PC-3 (cell line): ENCODE measurements at regions not wholly inside any gene's neighbourhood (a gene's known extent, or its start where the extent isn't known, plus 50 kb on each side); places are given as distances from the start of the nearest gene placed in this dataset.

ENCODE experiments used
- ATAC-seq: fragments of 200-7000 bp; cut with Tn5 transposase; 2 replicates; pipeline ENCODE4 v1.9.1; 2020; ENCODE audit warnings: mild to moderate bottlenecking, moderate library complexity
- BruUV-seq: library from RNA; stranded (reverse); fragments of 400-500 nt; replicated peaks from 2 replicates; lab custom pipeline; 2021; lab: Mats Ljungman, UMichigan
- CTCF ChIA-PET: fragments of 300-600 bp; sonication (Branson Sonifier 250); formaldehyde crosslinking; loops from one replicate; lab custom pipeline; 2022; ENCODE audit warnings: antibody characterized with exemption; lab: Charles Lee
- POLR2A ChIA-PET: fragments of 300-600 bp; sonication (Branson Sonifier 250); formaldehyde crosslinking; loops from one replicate; lab custom pipeline; 2022; ENCODE audit warnings: antibody characterized with exemption; ENCODE audit not compliant: unreplicated experiment; lab: Charles Lee
- DNase-seq: peaks from one replicate; pipeline ENCODE4 v3.0.0-alpha.2; 2015
- H2AFZ ChIP-seq: fragments of 300-600 bp; sonication (generic); 2 replicates; pipeline ENCODE4 v1.6.0; 2016; ENCODE audit warnings: antibody characterized with exemption, low read length
- H3F3A ChIP-seq: fragments of 300-600 bp; sonication (generic); one replicate; pipeline ENCODE4 v1.6.0; 2017; ENCODE audit warnings: antibody characterized with exemption, low read length, control low read depth, mild to moderate bottlenecking; ENCODE audit not compliant: unreplicated experiment
- H3K27ac ChIP-seq: fragments of 300-600 bp; sonication (generic); 2 replicates; pipeline ENCODE4 v1.5.1; 2016; ENCODE audit warnings: mild to moderate bottlenecking, low read length
- H3K27me3 ChIP-seq: fragments of 300-600 bp; sonication (generic); 2 replicates; pipeline ENCODE4 v1.6.1; 2016; ENCODE audit warnings: low read length, mixed read lengths
- H3K36me3 ChIP-seq: fragments of 300-600 bp; sonication (generic); 2 replicates; pipeline ENCODE4 v1.6.1; 2016; ENCODE audit warnings: low read depth, mixed run types, low read length, mixed read lengths
- H3K4me1 ChIP-seq: fragments of 300-600 bp; sonication (generic); 2 replicates; pipeline ENCODE4 v1.5.1; 2016; ENCODE audit warnings: low read length; ENCODE audit not compliant: insufficient read depth
- H3K4me2 ChIP-seq: fragments of 300-600 bp; sonication (generic); 2 replicates; pipeline ENCODE4 v1.6.0; 2016; ENCODE audit warnings: low read length
- H3K4me3 ChIP-seq: fragments of 300-600 bp; sonication (generic); 2 replicates; pipeline ENCODE4 v1.5.1; 2016; ENCODE audit warnings: mild to moderate bottlenecking, low read length, mixed read lengths
- H3K79me2 ChIP-seq: fragments of 300-600 bp; sonication (generic); 2 replicates; pipeline ENCODE4 v1.6.1; 2017; ENCODE audit warnings: low read length, mixed read lengths
- H3K9ac ChIP-seq: fragments of 300-600 bp; sonication (generic); 2 replicates; pipeline ENCODE4 v1.6.0; 2016; ENCODE audit warnings: mild to moderate bottlenecking, low read length
- H3K9me2 ChIP-seq: fragments of 300-600 bp; sonication (generic); replicated peaks from 2 replicates; pipeline ENCODE4 v1.6.1; 2016; ENCODE audit warnings: mixed run types, low read length, mixed read lengths
- H3K9me3 ChIP-seq: fragments of 300-600 bp; sonication (generic); 2 replicates; pipeline ENCODE4 v1.6.1; 2016; ENCODE audit warnings: low read length, mixed read lengths
- H4K20me1 ChIP-seq: fragments of 300-600 bp; sonication (generic); 2 replicates; pipeline ENCODE4 v1.6.1; 2016; ENCODE audit warnings: low read length, mixed read lengths
- EZH2 ChIP-seq: fragments of 300-600 bp; sonication (generic); IDR thresholded peaks from one replicate; pipeline ENCODE4 v1.6.1; 2017; ENCODE audit warnings: antibody characterized with exemption, mild to moderate bottlenecking, low read length; ENCODE audit not compliant: unreplicated experiment
- EZH2phosphoT487 ChIP-seq: fragments of 300-600 bp; sonication (generic); IDR thresholded peaks from 2 replicates; pipeline ENCODE4 v1.6.1; 2018; ENCODE audit warnings: mild to moderate bottlenecking, antibody characterized with exemption, low read length, borderline replicate concordance
- intact Hi-C: fragments of 100-400 bp; cut with micrococcal nuclease; formaldehyde crosslinking; loops from 2 replicates; pipeline ENCODE4 v1.9.0; 2023
- TF ChIP-seq, protein P1 (sequence below): fragments of 300-600 bp; sonication (generic); conservative IDR thresholded peaks from 2 replicates; pipeline ENCODE4 v1.5.1; 2017; ENCODE audit warnings: antibody characterized with exemption, low read depth, mild to moderate bottlenecking, low read length

DNA sequence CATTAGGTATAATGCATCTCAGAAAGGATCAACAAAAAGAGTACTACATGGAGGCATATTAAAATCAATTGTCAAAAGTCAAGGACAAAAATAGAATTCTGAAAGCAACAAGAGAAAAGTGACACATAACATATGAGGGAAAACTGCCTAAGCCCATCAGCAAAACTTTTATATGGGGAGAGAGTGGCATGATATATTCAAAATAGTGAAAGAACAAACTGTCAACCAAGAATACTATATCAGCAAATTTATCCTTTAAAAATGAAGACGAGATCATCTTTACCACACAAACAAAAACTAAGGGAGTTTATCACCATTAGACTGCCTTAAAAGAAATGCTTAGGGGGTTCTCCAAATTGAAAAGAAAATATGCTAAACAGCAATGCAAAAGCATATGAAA is 86.4 kb upstream of the CHRDL1 start:
- ATAC-seq (no peak), DNase-seq (no peak)
- no peaks in the 10 kb centered on the region for H3K4me1 ChIP-seq
- TF ChIP-seq EZH2 (no peak), EZH2phosphoT487 (no peak)
- TF ChIP-seq, protein P1, sequence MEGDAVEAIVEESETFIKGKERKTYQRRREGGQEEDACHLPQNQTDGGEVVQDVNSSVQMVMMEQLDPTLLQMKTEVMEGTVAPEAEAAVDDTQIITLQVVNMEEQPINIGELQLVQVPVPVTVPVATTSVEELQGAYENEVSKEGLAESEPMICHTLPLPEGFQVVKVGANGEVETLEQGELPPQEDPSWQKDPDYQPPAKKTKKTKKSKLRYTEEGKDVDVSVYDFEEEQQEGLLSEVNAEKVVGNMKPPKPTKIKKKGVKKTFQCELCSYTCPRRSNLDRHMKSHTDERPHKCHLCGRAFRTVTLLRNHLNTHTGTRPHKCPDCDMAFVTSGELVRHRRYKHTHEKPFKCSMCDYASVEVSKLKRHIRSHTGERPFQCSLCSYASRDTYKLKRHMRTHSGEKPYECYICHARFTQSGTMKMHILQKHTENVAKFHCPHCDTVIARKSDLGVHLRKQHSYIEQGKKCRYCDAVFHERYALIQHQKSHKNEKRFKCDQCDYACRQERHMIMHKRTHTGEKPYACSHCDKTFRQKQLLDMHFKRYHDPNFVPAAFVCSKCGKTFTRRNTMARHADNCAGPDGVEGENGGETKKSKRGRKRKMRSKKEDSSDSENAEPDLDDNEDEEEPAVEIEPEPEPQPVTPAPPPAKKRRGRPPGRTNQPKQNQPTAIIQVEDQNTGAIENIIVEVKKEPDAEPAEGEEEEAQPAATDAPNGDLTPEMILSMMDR: no peak
- intact Hi-C loops: no loop called here
- H3K4me2 ChIP-seq: no peak overlapping the region
- no peaks in the 10 kb centered on the region for H3K36me3 ChIP-seq
- H3K9me2 ChIP-seq: no peaks in the 10 kb centered on the region
- H3K79me2 ChIP-seq: no peaks in the 10 kb centered on the region
- ChIA-PET POLR2A (no interaction called here), CTCF (no interaction called here)
- no peak overlapping the region for H3K9ac ChIP-seq
- no peaks in the 10 kb centered on the region for H4K20me1 ChIP-seq
- no peak overlapping the region for H3K4me3 ChIP-seq
- BruUV-seq: no TSS peak
- H3K9me3 ChIP-seq: no peaks in the 10 kb centered on the region
- no peaks in the 10 kb centered on the region for H3F3A ChIP-seq
- H2AFZ ChIP-seq: no peak overlapping the region
- H3K27ac ChIP-seq: no peak overlapping the region
- H3K27me3 ChIP-seq: no peaks in the 10 kb centered on the region

DNA sequence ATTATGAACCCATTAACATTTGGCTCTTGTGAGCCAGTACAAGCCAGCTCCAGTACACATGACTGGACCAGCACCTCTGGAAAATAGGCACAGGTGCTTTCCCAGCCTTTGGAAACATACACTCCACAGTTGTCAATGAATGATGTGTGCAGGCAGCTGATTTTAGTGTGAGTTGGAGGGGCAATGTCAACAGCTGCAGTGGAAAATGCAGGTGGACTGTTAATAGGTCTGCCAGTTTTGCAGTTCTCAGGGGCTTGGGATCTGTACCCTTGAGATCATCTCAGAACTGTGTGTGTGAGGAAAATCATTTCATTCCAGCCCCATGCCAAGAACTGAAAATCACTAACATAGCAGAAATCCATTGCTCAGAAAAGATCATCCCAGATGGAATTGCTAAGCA is 81.7 kb upstream of the CHRDL1 start:
- Histone ChIP-seq H4K20me1 (no peaks in the 10 kb centered on the region), H3K27ac (no peak overlapping the region), H3K4me1 (no peaks in the 10 kb centered on the region), H3K9me3 (no peaks in the 10 kb centered on the region), H3F3A (no peaks in the 10 kb centered on the region), H2AFZ (no peak overlapping the region), H3K9me2 (no peaks in the 10 kb centered on the region), H3K27me3 (no peaks in the 10 kb centered on the region), H3K4me3 (no peak overlapping the region), H3K9ac (no peak overlapping the region), H3K79me2 (no peaks in the 10 kb centered on the region), H3K36me3 (no peaks in the 10 kb centered on the region), H3K4me2 (no peak overlapping the region)
- ATAC-seq (no peak), DNase-seq (no peak)
- no TSS peak for BruUV-seq
- CTCF ChIA-PET: no interaction called here
- TF ChIP-seq EZH2 (no peak), EZH2phosphoT487 (no peak)
- TF ChIP-seq, protein P1: no peak
- POLR2A ChIA-PET: no interaction called here
- intact Hi-C loops: no loop called here

DNA sequence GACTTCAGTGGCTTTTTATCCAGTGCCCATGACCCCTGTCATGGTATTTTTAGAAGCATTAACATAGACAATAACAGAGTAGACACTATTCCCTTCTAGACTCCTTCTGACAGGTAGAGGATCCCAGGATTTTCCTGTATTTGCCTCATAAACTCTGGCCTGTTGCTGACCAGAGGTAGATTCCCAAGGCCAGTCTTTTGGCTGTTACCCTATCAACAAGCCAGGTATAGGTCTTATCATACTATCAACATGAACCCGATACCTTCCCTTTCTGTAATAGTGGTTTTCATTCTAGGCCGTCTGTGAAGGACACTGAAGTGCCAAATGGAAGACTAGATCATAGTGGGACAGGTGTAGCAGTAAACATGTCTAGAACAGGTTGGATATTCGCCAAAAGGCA is 76.2 kb upstream of the CHRDL1 start:
- TF ChIP-seq EZH2 (no peak), EZH2phosphoT487 (no peak)
- TF ChIP-seq, protein P1: no peak
- H4K20me1 ChIP-seq: no peaks in the 10 kb centered on the region
- H2AFZ ChIP-seq: no peak overlapping the region
- no peak overlapping the region for H3K4me3 ChIP-seq
- CTCF ChIA-PET: no interaction called here
- no peaks in the 10 kb centered on the region for H3K9me2 ChIP-seq
- H3K4me2 ChIP-seq: no peak overlapping the region
- no peak for DNase-seq
- POLR2A ChIA-PET: no interaction called here
- no TSS peak for BruUV-seq
- no peaks in the 10 kb centered on the region for H3K79me2 ChIP-seq
- H3K36me3 ChIP-seq: no peaks in the 10 kb centered on the region
- intact Hi-C loops: no loop called here
- H3K4me1 ChIP-seq: no peaks in the 10 kb centered on the region
- no peak overlapping the region for H3K9ac ChIP-seq
- H3K27ac ChIP-seq: no peak overlapping the region
- no peaks in the 10 kb centered on the region for H3K9me3 ChIP-seq
- no peak for ATAC-seq
- H3K27me3 ChIP-seq: no peaks in the 10 kb centered on the region
- no peaks in the 10 kb centered on the region for H3F3A ChIP-seq
